Hepatocyte (in vitro differentiated cells): ENCODE measurements at regions not wholly inside any gene's neighbourhood (a gene's known extent, or its start where the extent isn't known, plus 50 kb on each side); places are given as distances from the start of the nearest gene placed in this dataset.

Experiments used
- DNase-seq: peaks from one replicate; pipeline ENCODE4 v3.0.0-alpha.2; 2016; ENCODE audit warnings: low spot score
- H2AFZ ChIP-seq: fragments of 200-600 bp; sonication (generic); 2 replicates; pipeline ENCODE4 v1.6.0; 2016; ENCODE audit warnings: antibody characterized with exemption, mild to moderate bottlenecking
- H3K27ac ChIP-seq: fragments of 200-600 bp; sonication (generic); 2 replicates; pipeline ENCODE4 v1.5.1; 2016; ENCODE audit warnings: mild to moderate bottlenecking
- H3K27me3 ChIP-seq: fragments of 200-600 bp; sonication (generic); 2 replicates; pipeline ENCODE4 v1.6.1; 2016
- H3K36me3 ChIP-seq: fragments of 200-600 bp; sonication (generic); replicated peaks from 2 replicates; pipeline ENCODE4 v1.5.1; 2016; ENCODE audit warnings: low read depth; ENCODE audit not compliant: insufficient read depth
- H3K4me1 ChIP-seq: fragments of 200-600 bp; sonication (generic); 2 replicates; pipeline ENCODE4 v1.5.1; 2016; ENCODE audit warnings: mild to moderate bottlenecking, moderate library complexity; ENCODE audit not compliant: insufficient read depth
- H3K4me2 ChIP-seq: fragments of 200-600 bp; sonication (generic); 2 replicates; pipeline ENCODE4 v1.6.0; 2016
- H3K4me3 ChIP-seq: fragments of 200-600 bp; sonication (generic); 2 replicates; pipeline ENCODE4 v1.5.1; 2016; ENCODE audit warnings: mild to moderate bottlenecking
- H3K79me2 ChIP-seq: fragments of 200-600 bp; sonication (generic); 2 replicates; pipeline ENCODE4 v1.6.0; 2017; ENCODE audit warnings: mild to moderate bottlenecking
- H3K9me2 ChIP-seq: fragments of 200-600 bp; sonication (generic); replicated peaks from 2 replicates; pipeline ENCODE4 v1.6.0; 2017; ENCODE audit warnings: mild to moderate bottlenecking; ENCODE audit not compliant: insufficient read depth
- H3K9me3 ChIP-seq: fragments of 200-600 bp; sonication (generic); 2 replicates; pipeline ENCODE4 v1.5.1; 2016; ENCODE audit warnings: low read depth, mild to moderate bottlenecking
- H4K20me1 ChIP-seq: fragments of 200-600 bp; sonication (generic); 2 replicates; pipeline ENCODE4 v1.6.0; 2016; ENCODE audit warnings: mild to moderate bottlenecking; ENCODE audit not compliant: insufficient read depth, poor library complexity, severe bottlenecking
- EZH2 ChIP-seq: fragments of 200-600 bp; sonication (generic); IDR thresholded peaks from 2 replicates; pipeline ENCODE4 v1.6.1; 2016; ENCODE audit warnings: antibody characterized with exemption, mild to moderate bottlenecking, borderline replicate concordance
- EZH2phosphoT487 ChIP-seq: fragments of 200-600 bp; sonication (generic); IDR thresholded peaks from one replicate; pipeline ENCODE4 v1.6.1; 2018; ENCODE audit warnings: antibody characterized with exemption, mild to moderate bottlenecking, low read depth, moderate library complexity; ENCODE audit not compliant: unreplicated experiment, severe bottlenecking
- WGBS: methylation state at CpG from one replicate; pipeline ENCODE4 v1.1.6; 2016; ENCODE audit warnings: low lambda C conversion rate; ENCODE audit errors: missing lambda C conversion rate; 5-methylcytosine and 5-hydroxymethylcytosine counted together
- TF ChIP-seq, protein P1 (sequence below): fragments of 200-600 bp; sonication (generic); IDR thresholded peaks from 2 replicates; pipeline ENCODE4 v1.5.1; 2016; ENCODE audit warnings: antibody characterized with exemption, mild to moderate bottlenecking; ENCODE audit not compliant: poor library complexity

DNA sequence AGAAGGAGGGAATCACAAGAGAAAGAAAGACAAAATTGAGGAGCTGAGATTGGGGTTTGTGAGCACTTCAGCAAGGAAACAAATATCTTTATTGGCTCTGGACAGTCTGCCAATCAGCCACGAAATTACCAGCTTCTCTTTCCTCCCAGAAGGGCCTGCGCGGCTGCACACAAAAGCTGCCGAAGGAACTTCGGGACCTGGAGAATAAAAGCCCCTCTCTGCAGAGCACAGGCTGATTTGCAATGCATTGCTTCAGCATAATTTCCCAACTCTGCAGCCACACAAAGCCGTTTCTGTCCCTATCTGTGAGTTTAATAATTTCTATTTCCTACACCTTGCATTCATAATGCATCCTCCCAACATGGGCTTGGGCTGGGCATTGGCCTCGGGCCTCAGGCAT, 522.6 kb downstream of the BUD13 start:
- Histone ChIP-seq H3K36me3 (no peaks in the 10 kb centered on the region), H2AFZ (no peak overlapping the region), H3K4me2 (no peak overlapping the region), H3K27ac (no peak overlapping the region), H3K4me3 (no peak overlapping the region), H3K9me2 (no peaks in the 10 kb centered on the region), H3K79me2 (no peaks in the 10 kb centered on the region), H3K27me3 (no peaks in the 10 kb centered on the region), H4K20me1 (no peaks in the 10 kb centered on the region), H3K4me1 (no peaks in the 10 kb centered on the region), H3K9me3 (no peaks in the 10 kb centered on the region)
- TF ChIP-seq, protein P1, sequence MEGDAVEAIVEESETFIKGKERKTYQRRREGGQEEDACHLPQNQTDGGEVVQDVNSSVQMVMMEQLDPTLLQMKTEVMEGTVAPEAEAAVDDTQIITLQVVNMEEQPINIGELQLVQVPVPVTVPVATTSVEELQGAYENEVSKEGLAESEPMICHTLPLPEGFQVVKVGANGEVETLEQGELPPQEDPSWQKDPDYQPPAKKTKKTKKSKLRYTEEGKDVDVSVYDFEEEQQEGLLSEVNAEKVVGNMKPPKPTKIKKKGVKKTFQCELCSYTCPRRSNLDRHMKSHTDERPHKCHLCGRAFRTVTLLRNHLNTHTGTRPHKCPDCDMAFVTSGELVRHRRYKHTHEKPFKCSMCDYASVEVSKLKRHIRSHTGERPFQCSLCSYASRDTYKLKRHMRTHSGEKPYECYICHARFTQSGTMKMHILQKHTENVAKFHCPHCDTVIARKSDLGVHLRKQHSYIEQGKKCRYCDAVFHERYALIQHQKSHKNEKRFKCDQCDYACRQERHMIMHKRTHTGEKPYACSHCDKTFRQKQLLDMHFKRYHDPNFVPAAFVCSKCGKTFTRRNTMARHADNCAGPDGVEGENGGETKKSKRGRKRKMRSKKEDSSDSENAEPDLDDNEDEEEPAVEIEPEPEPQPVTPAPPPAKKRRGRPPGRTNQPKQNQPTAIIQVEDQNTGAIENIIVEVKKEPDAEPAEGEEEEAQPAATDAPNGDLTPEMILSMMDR, result no peak
- no peak for DNase-seq
- 90% methylated on average over 7 of the region's 7 CpGs for WGBS

DNA sequence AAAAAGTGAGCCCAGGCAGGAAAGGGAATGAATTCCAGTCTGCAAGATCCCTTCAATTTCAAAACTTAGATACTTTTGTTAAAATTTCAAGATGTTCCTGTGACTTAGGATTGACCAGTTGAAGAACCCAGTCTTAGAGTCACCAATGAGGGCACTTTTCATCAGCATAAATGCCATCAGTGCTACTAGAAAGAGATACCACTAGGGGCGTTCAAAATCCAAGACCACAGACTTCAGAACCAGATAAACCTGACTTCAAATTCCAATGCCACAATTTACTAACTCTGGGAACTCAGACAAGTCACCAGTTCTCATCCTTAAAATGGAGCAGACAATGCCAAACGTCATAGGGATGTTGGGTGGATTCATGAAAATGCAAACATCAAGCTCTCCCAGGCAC, 523.2 kb downstream of the BUD13 start:
- H3K9me2 ChIP-seq, result no peaks in the 10 kb centered on the region
- H3K4me2 ChIP-seq, result no peak overlapping the region
- H4K20me1 ChIP-seq, result no peaks in the 10 kb centered on the region
- H3K79me2 ChIP-seq, result no peaks in the 10 kb centered on the region
- H3K4me1 ChIP-seq, result no peaks in the 10 kb centered on the region
- no peak for DNase-seq
- H2AFZ ChIP-seq, result no peak overlapping the region
- TF ChIP-seq EZH2 (no peak), EZH2phosphoT487 (no peak)
- TF ChIP-seq, protein P1, result no peak
- H3K9me3 ChIP-seq, result no peaks in the 10 kb centered on the region
- no peak overlapping the region for H3K27ac ChIP-seq
- 76% methylated on average over 2 of the region's 2 CpGs for WGBS
- H3K27me3 ChIP-seq, result peaks cover 1% of the 10 kb centered on the region
- no peak overlapping the region for H3K4me3 ChIP-seq
- no peaks in the 10 kb centered on the region for H3K36me3 ChIP-seq

DNA sequence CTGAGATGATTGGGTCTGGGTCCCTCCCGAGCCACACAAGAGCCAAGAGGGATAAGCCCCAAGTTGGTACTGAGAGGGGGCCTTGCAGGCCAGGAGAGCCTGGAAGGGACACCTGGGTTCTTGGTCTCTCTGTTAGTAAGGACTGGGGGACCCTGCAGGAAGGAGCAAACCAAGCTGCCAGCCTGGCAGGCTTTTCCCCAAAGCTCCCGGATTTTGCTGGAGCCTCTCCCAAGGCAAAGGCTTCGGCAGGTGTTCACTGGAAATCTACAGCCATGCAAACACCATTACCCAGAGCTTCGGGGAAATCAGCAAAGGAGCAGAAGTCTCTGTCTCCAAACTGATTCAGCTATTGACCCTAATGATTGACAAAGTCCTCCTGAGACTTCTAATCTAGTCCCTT, 527.9 kb downstream of the BUD13 start:
- no peak overlapping the region for H3K4me3 ChIP-seq
- TF ChIP-seq, protein P1, result no peak
- TF ChIP-seq EZH2, result no peak
- TF ChIP-seq EZH2phosphoT487, result no peak
- no peak overlapping the region for H3K4me2 ChIP-seq
- H3K27me3 ChIP-seq, result peaks cover 8% of the 10 kb centered on the region
- no peak overlapping the region for H2AFZ ChIP-seq
- H4K20me1 ChIP-seq, result no peaks in the 10 kb centered on the region
- no peaks in the 10 kb centered on the region for H3K79me2 ChIP-seq
- WGBS, result 80% methylated on average over 4 of the region's 4 CpGs
- H3K9me2 ChIP-seq, result no peaks in the 10 kb centered on the region
- DNase-seq, result no peak
- H3K4me1 ChIP-seq, result no peaks in the 10 kb centered on the region
- no peaks in the 10 kb centered on the region for H3K36me3 ChIP-seq
- no peak overlapping the region for H3K27ac ChIP-seq
- no peaks in the 10 kb centered on the region for H3K9me3 ChIP-seq

DNA sequence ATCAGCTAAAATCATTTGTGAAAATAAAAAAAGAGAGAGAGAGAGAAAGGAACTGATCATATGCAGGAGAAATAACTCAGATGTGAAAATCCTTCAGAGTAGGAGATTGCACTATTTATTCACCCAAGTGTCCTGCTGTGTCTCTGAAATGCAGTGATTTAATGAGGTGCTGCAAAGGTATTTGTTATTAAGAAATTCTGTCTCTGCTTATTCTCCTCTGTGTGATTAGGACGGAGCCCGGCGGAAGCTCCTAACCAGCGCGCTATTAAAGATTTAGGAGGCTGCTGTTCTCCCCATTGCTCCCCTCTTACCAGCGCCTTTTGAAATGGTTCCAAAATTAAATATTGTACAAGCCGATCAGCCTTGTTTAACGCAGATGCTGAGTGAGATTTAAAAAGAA, 528.3 kb downstream of the BUD13 start:
- WGBS, result 64% methylated on average over 8 of the region's 8 CpGs
- no peak for TF ChIP-seq EZH2
- TF ChIP-seq, protein P1, result no peak
- TF ChIP-seq EZH2phosphoT487, result no peak
- H3K79me2 ChIP-seq, result no peaks in the 10 kb centered on the region

More for the DNA sequence above, 528.3 kb downstream of the BUD13 start:
- Histone ChIP-seq H3K4me3 (no peak overlapping the region), H4K20me1 (no peaks in the 10 kb centered on the region), H3K4me1 (no peaks in the 10 kb centered on the region), H3K27ac (no peak overlapping the region), H3K9me2 (no peaks in the 10 kb centered on the region), H3K9me3 (no peaks in the 10 kb centered on the region), H2AFZ (no peak overlapping the region), H3K4me2 (no peak overlapping the region), H3K27me3 (peaks cover 8% of the 10 kb centered on the region), H3K36me3 (no peaks in the 10 kb centered on the region)
- no peak for DNase-seq
